GM12875 (cell line): ENCODE measurements at regions not wholly inside any gene's neighbourhood (a gene's known extent, or its start where the extent isn't known, plus 50 kb on each side); places are given as distances from the start of the nearest gene placed in this dataset.

Source experiments
- H3K4me3 ChIP-seq: one replicate; pipeline ENCODE4 v1.5.1; 2011; ENCODE audit warnings: low read depth, low read length, control low read depth
- TF ChIP-seq, protein P1 (sequence below): IDR thresholded peaks from 2 replicates; pipeline ENCODE4 v1.5.1; 2011; ENCODE audit warnings: low read depth, mild to moderate bottlenecking, control low read depth, inconsistent platforms, low read length, moderate library complexity, borderline replicate concordance; ENCODE audit not compliant: insufficient read depth

DNA sequence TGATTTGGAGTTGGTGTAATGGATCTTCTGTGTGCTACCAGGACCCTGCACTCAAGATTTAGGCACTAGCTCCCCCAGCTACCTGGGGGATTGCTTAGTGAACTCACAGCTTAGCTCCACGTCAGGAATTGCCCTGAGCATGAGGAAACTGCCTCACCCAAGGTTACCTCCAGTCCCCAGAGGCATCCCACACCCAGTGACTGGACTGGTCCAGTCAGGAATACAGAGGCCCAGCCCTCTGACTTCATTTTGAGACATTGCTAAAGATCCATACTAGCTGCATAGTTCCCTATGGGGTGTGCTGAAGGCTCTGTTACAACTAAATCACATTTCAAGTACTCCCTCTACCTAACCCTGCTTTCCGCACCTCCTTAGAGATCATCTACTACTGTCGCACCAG is 364.7 kb downstream of the EFNA5 start:
- no peak overlapping the region for H3K4me3 ChIP-seq
- TF ChIP-seq, protein P1, sequence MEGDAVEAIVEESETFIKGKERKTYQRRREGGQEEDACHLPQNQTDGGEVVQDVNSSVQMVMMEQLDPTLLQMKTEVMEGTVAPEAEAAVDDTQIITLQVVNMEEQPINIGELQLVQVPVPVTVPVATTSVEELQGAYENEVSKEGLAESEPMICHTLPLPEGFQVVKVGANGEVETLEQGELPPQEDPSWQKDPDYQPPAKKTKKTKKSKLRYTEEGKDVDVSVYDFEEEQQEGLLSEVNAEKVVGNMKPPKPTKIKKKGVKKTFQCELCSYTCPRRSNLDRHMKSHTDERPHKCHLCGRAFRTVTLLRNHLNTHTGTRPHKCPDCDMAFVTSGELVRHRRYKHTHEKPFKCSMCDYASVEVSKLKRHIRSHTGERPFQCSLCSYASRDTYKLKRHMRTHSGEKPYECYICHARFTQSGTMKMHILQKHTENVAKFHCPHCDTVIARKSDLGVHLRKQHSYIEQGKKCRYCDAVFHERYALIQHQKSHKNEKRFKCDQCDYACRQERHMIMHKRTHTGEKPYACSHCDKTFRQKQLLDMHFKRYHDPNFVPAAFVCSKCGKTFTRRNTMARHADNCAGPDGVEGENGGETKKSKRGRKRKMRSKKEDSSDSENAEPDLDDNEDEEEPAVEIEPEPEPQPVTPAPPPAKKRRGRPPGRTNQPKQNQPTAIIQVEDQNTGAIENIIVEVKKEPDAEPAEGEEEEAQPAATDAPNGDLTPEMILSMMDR = no peak

DNA sequence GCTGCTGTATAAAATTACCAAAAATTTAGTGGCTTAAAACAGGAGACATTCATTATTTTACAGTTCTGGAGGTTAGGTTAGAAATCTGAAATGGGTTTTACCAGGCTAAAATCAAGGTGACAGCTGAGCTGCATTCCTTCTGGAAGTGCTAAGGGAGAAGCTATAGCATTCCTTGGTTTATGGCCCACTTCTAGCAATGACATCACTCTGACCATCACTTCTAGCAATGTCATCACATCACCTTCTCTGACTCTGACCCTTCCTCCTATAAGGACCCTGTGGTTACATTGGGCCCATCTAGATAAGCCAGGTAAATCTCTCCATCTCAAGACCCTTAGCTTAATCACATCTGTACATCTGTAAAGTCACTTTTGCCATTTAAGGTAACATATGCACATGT is 366.1 kb downstream of the EFNA5 start:
- TF ChIP-seq, protein P1 = no peak

GRCh38 chr5:107303171-107303968 is 367.4 kb downstream of the EFNA5 start:
- TF ChIP-seq, protein P1 = no peak
- no peak overlapping the region for H3K4me3 ChIP-seq

More for the DNA sequence above, 366.1 kb downstream of the EFNA5 start:
- no peak overlapping the region for H3K4me3 ChIP-seq

GRCh38 chr5:107302441-107302840 is 368.3 kb downstream of the EFNA5 start:
- TF ChIP-seq, protein P1 = no peak
- no peak overlapping the region for H3K4me3 ChIP-seq

- TF ChIP-seq, protein P1 = no peak
These were observed 368.7 kb downstream of the EFNA5 start for GRCh38 chr5:107301999-107302398.

DNA sequence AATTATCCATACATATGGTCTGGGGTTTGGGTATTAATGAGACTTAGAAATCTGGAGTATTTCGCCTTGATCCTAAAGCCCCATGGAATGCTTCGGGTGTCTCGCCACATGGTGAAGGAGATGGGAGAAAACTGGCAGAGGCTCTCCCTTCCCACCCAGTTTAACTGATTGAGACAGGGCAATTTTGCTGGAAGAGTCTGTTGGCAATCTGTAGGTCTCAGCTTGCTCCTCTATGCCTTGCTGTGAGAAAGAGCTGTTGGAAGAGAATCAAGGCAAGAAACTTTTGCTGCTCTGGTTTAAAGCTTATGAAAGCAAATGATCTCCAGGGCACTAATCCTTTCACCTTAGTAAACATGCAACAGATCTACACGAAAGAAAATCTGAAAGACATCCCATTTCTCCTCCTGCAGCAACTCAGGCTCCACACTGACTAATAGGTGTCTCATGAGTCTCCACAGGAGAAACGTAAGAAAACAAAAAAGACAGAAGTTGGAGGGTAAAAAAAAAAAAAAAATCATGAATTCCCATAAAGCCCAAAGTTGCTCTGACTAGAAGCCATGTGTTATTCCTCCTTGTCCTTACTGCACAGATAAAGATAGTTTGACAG is 369.9 kb downstream of the EFNA5 start:
- TF ChIP-seq, protein P1 = no peak
- no peak overlapping the region for H3K4me3 ChIP-seq

More at GRCh38 chr5:107301999-107302398, 368.7 kb downstream of the EFNA5 start:
- H3K4me3 ChIP-seq = no peak overlapping the region

DNA sequence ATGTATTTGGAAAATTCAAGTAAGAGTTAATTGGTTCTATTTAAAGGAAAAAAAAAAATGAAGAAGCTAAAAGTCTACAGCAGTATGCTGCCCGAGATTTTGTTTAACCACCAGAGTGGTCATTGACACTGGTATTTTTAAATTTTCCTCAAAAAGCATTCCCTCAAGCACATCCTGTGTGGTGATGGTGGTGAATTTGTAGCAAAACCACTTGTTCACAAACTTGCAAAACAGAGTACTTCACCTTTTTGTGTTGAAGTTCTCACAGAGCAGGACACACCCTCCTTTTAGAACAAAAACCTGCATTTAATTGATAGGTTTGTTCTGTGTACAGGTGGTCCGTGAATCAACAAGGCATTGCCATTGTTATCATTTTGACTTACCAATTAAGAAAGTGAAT is 374.2 kb downstream of the EFNA5 start:
- no peak overlapping the region for H3K4me3 ChIP-seq
- TF ChIP-seq, protein P1 = no peak
